ENCODE measurements at regions not wholly inside any gene's neighbourhood (a gene's known extent, or its start where the extent isn't known, plus 50 kb on each side); places are given as distances from the start of the nearest gene placed in this dataset.

GRCh38 chr18:70621710-70622109 lies 332.9 kb downstream of the SOCS6 start:
- no peak overlapping the region for H3K4me3 ChIP-seq (ENCODE audit: low read depth, poor library complexity, severe bottlenecking)
- WGBS, 2 donors, result 18 to 44% methylated on average over 4 of the region's 4 CpGs
- DNase-seq (ENCODE audit: low spot score in 2 of 2), result no peak
- TF ChIP-seq POLR2A (IDR thresholded peaks at IDR 0.05), result no peak
- TF ChIP-seq CTCF (IDR thresholded peaks at IDR 0.05), result no peak
- intact Hi-C loops (cut with DNase I; ENCODE audit: low total_unique reads), result no loop called here

- DNase-seq (ENCODE audit: low spot score in 2 of 2), result no peak
- intact Hi-C loops (cut with DNase I; ENCODE audit: low total_unique reads), result no loop called here
- WGBS, 2 donors, result 63 to 71% methylated on average over 2 of the region's 2 CpGs
- TF ChIP-seq POLR2A (IDR thresholded peaks at IDR 0.05), result no peak
- TF ChIP-seq CTCF (IDR thresholded peaks at IDR 0.05), result no peak
- H3K4me3 ChIP-seq (ENCODE audit: low read depth, poor library complexity, severe bottlenecking), result no peak overlapping the region
Observed at GRCh38 chr18:70620837-70621612, 332.2 kb downstream of the SOCS6 start.

- no peak for DNase-seq (ENCODE audit: low spot score in 2 of 2)
Observed at GRCh38 chr18:70617020-70617763, 328.3 kb downstream of the SOCS6 start.

GRCh38 chr18:70600225-70600925 lies 311.5 kb downstream of the SOCS6 start:
- 29 to 39% methylated on average over 1 of the region's 1 CpG for WGBS, 2 donors
- no peak for DNase-seq (ENCODE audit: low spot score in 2 of 2)
- TF ChIP-seq CTCF (IDR thresholded peaks at IDR 0.05) (no peak), POLR2A (IDR thresholded peaks at IDR 0.05) (no peak)
- no peak overlapping the region for H3K4me3 ChIP-seq (ENCODE audit: low read depth, poor library complexity, severe bottlenecking)
- intact Hi-C loops (cut with DNase I; ENCODE audit: low total_unique reads), result no loop called here

More at GRCh38 chr18:70617020-70617763, 328.3 kb downstream of the SOCS6 start:
- no peak overlapping the region for H3K4me3 ChIP-seq (ENCODE audit: low read depth, poor library complexity, severe bottlenecking)
- 68 to 84% methylated on average over 2 of the region's 2 CpGs for WGBS, 2 donors
- intact Hi-C loops (cut with DNase I; ENCODE audit: low total_unique reads), result no loop called here
- TF ChIP-seq POLR2A (IDR thresholded peaks at IDR 0.05) (no peak), CTCF (IDR thresholded peaks at IDR 0.05) (no peak)

- no peak overlapping the region for H3K4me3 ChIP-seq (ENCODE audit: low read depth, poor library complexity, severe bottlenecking)
- DNase-seq (ENCODE audit: low spot score in 2 of 2), result no peak
- intact Hi-C loops (cut with DNase I; ENCODE audit: low total_unique reads), result no loop called here
- TF ChIP-seq CTCF (IDR thresholded peaks at IDR 0.05) (no peak), POLR2A (IDR thresholded peaks at IDR 0.05) (no peak)
Observed at GRCh38 chr18:70598406-70598805, 309.6 kb downstream of the SOCS6 start.
